COR-L47 (cell line): ENCODE measurements at regions not wholly inside any gene's neighbourhood (a gene's known extent, or its start where the extent isn't known, plus 50 kb on each side); places are given as distances from the start of the nearest gene placed in this dataset.
"Not testable (repeated sequence)": the region's sequence is repeated elsewhere in the genome, so short reads cannot be mapped to it uniquely, and the experiment has no call there.

Experiments used
- DNase-seq: peaks from one replicate; lab custom pipeline; 2025; lab: John Stamatoyannopoulos, UW

DNA sequence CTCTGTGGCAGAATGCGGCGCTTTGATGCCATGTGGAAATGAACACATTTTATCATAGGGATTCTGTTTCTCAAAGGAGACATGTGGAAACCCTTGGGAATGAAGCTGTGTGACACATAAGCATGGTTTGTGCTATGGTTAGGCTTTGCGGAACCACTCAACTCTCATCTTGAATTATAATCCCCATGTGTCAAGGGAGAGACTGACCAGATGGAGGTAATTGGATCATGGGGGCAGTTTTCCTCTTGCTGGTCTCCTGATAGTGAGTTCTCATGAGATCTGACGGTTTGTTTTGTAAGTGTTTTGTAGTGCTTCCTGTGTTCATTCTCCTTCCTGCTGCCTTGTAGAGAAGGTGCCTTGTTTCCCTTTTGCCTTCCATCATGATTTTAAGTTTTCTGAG is 1109.2 kb upstream of the ALCAM start:
- no peak for DNase-seq

DNA sequence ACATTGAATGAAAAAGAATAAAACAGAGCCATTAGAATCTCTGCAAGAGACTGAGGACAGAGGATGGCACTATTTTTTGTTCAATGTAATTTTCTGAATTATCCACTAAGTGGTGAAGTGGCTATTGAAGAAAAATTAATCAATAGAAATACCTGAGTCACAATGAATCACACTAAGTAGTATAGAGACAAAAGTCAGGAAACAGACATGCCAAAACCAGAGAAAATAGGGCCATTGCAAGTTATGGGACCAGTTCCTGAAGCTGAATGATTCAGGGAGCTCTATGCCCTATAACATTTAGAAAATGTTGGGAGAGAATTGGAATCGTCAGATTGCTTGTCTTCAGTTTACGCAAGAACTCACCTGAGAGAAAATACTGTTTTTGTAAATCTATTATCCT is 1103.2 kb upstream of the ALCAM start:
- no peak for DNase-seq

DNA sequence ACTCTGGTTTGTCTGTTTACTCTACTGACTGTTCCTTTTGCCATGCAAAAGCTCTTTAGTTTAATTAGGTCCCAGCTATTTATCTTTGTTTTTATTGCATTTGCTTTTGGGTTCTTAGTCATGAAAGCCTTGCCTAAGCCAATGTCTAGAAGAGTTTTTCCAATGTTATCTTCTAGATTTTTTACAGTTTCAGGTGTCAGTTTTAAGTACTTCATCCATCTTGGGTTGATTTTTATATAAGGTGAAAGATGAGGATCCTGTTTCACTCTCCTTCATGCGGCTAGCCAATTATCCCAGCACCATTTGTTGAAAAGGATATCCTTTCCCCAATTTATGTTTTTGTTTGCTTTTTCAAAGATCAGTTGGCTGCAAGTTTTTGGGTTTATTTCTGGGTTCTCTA is 1100.5 kb upstream of the ALCAM start:
- not testable (repeated sequence) for DNase-seq

DNA sequence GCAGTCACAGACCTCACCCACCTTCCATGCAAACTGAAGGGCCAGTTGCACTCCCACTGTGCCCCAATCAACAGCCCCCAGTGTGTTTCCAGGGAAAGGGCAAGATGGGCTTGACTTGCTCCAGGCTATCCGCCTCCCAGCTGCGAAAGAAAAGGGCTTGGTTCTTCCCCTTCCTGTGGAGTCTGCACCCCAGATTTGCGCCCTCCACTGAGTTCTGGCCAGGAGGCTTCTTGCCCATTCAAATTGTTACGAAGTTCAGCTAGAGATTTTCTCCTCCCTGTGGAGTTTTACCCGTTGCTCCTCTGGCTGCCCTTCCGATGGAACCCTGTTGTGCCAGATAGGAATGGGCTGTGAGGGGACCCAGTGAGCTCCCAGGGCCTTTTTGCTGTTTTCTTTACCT is 1096.9 kb upstream of the ALCAM start:
- no peak for DNase-seq

DNA sequence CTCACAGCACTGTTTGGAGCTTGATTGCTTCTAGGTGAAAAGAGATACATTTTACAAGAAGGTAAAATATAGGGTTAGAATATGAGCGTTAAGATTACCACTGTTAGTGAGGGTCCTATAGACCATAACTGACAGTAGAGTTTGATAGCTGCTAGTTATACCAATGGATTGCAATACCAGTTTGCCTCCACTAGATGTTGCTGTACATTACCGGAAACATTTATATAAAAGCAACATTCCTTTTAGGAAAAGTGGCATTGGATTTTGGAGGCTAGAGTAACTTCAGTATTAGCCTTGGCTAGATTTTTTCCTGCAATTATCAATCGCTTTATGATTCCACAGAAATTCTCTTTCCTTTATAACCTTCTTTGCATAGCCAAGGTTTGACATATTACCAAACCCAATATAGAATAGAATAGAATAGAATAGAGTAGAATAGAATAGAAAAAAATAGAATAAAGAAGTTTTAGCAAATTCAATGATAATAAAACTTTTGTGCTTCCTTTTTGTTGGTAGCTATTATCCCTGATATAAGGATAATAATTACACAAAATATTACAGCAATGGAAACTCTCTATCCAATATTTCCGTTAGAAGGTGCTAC is 1093.6 kb upstream of the ALCAM start:
- DNase-seq: peak; percentile 64

GRCh38 chr3:104275199-104275598 is 1091.5 kb upstream of the ALCAM start:
- DNase-seq: no peak

DNA sequence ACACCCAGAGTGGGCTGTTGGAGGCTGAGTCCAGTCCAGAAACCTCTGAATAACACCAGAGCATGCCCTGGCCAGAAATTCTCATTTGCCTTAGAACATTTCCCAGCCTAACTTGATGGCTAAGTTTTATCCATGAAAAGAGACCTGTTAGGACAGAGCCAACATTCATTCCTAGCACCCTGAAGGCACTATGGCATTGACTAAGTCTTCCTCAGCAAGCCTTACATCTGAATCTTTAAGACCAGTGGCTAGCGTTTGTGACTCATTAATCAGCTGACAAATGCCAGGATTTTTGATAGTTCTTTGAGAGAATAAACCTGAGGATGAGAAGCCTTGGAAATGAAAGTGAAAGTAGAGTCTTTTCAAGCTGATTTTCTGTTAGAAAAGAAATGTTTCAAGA is 1087.1 kb upstream of the ALCAM start:
- no peak for DNase-seq

- DNase-seq: no peak
Measured at GRCh38 chr3:104281713-104282112, 1085.0 kb upstream of the ALCAM start.

DNA sequence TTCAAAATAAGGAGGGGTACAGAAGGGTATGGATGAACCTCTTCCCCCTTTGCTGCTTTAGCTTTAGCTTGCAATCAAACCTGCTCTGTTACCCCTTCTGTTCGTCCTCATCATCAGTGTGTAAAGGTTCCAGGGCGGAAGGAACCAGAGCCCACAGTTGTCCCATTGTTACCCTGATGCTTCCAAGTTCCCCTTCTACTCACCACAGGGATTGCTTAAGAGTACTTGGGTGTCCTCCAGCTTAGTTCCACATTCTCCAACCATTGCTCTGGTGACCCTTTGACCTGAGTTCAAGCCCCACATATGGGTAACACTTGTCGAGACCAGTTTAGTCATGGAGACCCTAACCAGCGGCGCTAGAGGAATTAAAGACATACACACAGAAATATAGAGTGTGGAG is 1080.1 kb upstream of the ALCAM start:
- no peak for DNase-seq

DNA sequence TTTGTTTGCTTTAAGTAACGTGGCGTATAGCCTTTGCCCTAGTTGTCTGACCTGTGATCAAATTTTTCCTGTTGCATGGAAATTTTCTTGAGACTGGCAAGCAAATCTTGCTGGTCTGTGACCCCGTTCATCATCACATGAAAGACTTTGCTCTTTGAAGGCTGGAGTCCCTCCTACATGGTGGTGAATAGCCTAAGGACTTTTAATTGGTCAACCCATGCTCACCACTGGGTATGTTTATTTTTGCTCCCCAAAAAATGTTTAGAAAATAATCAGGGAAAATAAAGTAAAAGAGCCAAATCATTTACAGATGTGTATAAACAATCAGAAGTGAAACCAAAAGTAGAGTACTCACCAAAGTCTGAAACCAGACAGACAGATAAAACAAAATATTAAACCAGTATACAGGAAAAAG is 1075.3 kb upstream of the ALCAM start:
- DNase-seq: no peak

DNA sequence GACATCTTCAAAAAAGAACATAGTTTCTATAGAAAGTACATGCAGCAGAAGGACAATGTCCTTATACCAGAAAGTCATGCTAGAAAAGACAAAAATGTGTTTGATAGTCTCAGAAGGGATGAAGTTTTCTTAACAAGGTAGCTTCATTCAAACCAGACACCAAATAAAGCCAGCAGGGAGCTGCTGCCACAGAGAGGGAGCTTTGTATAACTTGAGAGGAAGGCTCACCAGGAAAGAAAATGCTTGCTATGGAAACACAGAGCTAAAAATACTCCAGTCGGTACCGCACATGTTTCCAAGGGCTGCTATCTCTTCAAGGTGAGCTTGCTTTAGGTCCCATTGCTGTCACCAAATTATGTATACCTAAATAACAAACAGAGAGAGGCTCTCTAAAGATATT is 1074.8 kb upstream of the ALCAM start:
- DNase-seq: no peak

DNA sequence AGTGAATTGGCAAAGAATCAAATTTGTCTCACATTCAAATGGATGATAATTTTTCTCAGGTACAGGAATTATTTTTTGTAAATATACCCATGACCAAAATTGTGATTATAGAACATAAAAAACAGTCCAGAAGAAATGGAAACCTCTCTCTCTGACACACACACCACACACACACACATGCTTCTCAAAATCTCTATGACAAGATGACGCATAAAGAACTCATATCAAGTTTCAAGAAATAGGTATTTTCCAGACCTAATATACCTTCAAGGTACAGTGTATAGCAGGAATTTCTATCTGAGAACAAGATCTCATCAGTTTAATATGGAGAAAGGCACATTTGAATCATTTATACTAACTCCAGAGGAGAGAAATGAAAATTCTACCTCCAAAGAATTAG is 1069.1 kb upstream of the ALCAM start:
- DNase-seq: no peak

DNA sequence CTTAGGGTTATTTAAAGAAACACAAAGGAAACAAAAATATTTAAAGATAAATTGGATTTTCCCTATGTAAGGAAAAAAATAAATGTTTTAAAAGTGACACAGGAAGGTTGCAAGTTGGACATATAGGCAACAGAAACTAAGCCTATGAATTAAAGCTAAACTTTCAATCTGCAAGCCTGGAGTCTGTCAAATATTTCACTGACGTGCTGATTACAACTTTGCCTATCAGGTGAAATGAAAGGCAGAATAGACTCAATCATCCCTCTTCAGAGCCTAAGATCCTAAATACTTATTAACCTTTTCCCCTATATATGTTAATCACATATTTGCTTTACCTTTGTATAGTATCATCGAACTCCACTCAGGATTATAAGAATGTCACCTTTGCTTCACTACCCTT is 1068.0 kb upstream of the ALCAM start:
- DNase-seq: no peak

GRCh38 chr3:104316118-104316517 is 1050.6 kb upstream of the ALCAM start:
- no peak for DNase-seq

- no peak for DNase-seq
Measured at GRCh38 chr3:104323226-104323625, 1043.5 kb upstream of the ALCAM start.

DNA sequence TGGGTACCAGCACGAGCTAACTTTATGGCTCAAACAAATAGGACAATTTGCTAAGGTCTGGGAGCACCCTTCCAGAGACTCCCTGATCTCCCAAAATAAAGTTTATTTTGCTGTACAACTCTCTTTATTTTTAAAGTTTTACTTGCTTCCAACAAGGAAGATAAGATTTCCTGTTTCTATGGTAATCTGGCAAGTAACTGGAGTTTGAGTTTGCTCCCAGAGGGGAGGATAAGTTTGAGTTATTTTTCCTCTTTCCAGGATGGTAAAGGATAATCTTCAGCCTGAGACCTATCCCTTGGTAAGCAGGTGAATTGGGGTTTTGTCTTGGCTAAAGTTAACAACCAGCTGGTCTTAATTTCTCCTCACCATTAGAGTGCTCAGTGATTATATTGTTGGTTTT is 1019.4 kb upstream of the ALCAM start:
- DNase-seq: no peak

DNA sequence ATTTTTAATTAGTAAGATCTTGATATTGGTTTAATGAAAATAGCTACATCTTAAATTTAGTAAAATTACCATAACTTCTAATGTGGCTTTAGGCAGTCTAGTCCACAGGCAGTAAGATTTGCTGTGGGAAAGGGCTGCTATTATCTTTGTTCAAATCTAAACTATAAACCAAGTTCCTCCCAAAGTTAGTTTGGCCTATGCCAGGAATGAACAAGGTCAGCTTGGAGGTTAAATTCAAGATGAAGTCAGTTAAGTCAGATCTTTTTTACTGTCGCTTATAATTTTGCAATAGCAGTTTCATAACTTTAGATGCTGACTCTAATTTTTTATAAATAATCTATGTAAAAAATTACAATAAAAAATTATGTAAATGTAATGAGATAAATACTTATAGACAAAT is 1016.9 kb upstream of the ALCAM start:
- DNase-seq: no peak

GRCh38 chr3:104353951-104354350 is 1012.8 kb upstream of the ALCAM start:
- no peak for DNase-seq

GRCh38 chr3:104359546-104359945 is 1007.2 kb upstream of the ALCAM start:
- no peak for DNase-seq

DNA sequence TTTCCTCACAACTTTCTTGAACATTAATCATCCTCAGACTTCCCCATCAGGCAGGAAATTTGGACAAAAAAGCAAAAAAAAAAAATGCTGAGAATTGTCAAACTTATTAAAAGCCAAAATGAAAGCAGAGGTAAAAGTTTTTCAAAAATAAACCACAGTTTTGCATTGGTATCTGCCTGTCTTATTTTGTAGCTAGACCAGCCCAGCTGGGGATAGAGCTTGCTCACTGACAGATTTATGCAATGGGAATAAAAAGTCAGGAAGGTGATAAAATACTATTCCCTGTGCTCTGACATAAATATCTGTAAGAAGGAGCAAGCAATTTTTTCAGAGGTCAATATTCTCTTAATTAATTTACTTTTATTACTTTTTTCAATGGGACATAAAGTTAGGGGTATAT is 1006.7 kb upstream of the ALCAM start:
- DNase-seq: no peak

DNA sequence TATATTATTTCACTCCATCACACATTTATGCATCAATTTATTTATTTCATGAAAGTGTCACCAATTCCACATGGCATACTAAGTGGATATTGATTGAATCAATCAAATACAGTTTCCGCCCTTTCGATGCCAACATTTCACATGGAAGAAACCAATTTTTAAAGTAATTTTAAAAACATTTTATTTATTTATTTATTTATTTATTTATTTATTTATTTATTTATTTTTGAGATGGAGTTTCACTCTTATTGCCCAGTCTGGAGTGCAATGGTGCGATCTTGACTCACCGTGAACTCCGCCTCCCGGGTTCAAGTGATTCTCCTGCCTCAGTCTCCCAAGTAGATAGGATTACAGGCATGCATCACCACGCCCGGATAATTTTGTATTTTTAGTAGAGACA is 1005.0 kb upstream of the ALCAM start:
- DNase-seq: not testable (repeated sequence)

- DNase-seq: no peak
Measured at GRCh38 chr3:104362319-104362718, 1004.4 kb upstream of the ALCAM start.

DNA sequence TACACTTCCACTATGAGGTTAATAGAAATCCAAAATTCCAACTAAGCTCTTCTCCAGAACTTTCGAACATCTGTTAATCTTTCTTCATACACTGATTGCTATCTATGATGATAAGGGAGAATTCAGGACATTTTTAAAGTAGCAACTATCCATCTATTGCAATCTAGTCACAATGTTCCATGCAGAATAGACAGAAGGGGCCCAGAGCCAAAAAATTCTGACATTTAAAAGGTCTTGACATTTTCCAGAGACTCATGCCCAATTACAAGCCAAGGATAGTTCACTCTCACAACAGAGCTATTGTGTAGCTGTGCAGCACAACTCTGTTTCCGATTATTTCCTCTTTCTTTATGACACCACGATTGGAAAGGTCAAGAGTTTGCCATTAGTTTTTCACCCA is 999.7 kb upstream of the ALCAM start:
- no peak for DNase-seq

DNA sequence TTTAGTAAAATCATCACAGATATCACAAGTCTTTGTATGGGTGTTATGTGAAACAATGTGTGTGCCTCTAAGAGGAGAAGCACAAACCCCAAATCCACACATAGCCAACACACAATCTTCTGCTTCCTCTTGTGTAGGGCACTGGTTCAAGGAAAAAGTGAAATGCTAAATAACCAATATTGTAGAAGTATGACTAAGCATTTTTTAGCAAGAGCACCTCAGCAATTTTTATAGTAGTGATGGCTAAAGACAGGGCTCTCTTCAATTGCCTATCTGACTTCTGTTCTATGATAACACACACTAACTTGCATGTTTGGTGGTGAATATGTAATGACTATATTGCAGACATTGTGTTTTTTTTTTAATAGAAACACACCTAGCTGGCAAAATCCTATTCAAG is 997.9 kb upstream of the ALCAM start:
- DNase-seq: no peak

- DNase-seq: no peak
Measured at GRCh38 chr3:104385421-104385820, 981.3 kb upstream of the ALCAM start.
